B cell (primary cell): ENCODE measurements at regions not wholly inside any gene's neighbourhood (a gene's known extent, or its start where the extent isn't known, plus 50 kb on each side); places are given as distances from the start of the nearest gene placed in this dataset.

Experiments
- ATAC-seq: fragments of 200-7000 bp; cut with Tn5 transposase; one replicate; pipeline ENCODE4 v1.10.0; 2021; ENCODE audit warnings: low read depth, mild to moderate bottlenecking, moderate number of reproducible peaks, moderate library complexity
- CTCF ChIA-PET: fragments of 350-600 bp; sonication (Branson Sonifier 250); formaldehyde crosslinking; loops from one replicate; lab custom pipeline; 2021; ENCODE audit warnings: antibody characterized with exemption, inconsistent platforms; lab: Charles Lee
- POLR2A ChIA-PET: fragments of 350-600 bp; sonication (Branson Sonifier 250); formaldehyde crosslinking; loops from one replicate; lab custom pipeline; 2021; ENCODE audit warnings: antibody characterized with exemption; lab: Charles Lee
- DNase-seq: peaks from one replicate; pipeline ENCODE4 v3.0.0; 2013
- H2AFZ ChIP-seq: 2 replicates; pipeline ENCODE4 v1.6.1; 2012; ENCODE audit warnings: mild to moderate bottlenecking, low read depth, low read length; ENCODE audit not compliant: insufficient read depth, poor library complexity, severe bottlenecking
- H3K27ac ChIP-seq, 2 donors: 1 replicate in 1 of 2; 2 replicates in 1 of 2; pipeline ENCODE4 v1.5.1; 2012 to 2013; ENCODE audit warnings: low read length in 2 of 2, mild to moderate bottlenecking in 2 of 2, moderate library complexity in 1 of 2
- H3K27me3 ChIP-seq, 4 experiments: fragments of 200-600 bp in 1 of 4; sonication (generic) in 1 of 4; replicated peaks in 1 of 4; 1 replicate in 2 of 4; 2 replicates in 2 of 4; pipeline versions ENCODE4 v1.6.1 to v1.7.0; 2013 to 2016; ENCODE audit warnings: low read length in 3 of 4, mild to moderate bottlenecking in 2 of 4, mixed read lengths in 1 of 4, moderate library complexity in 1 of 4; ENCODE audit not compliant: insufficient read depth in 4 of 4, control insufficient read depth in 3 of 4; ENCODE audit errors: control extremely low read depth in 1 of 4
- H3K36me3 ChIP-seq, 2 experiments: replicated peaks in 1 of 2; 1 replicate in 1 of 2; 2 replicates in 1 of 2; pipeline versions ENCODE4 v1.6.1 to v1.7.1; 2013; ENCODE audit warnings: low read length in 1 of 2; ENCODE audit not compliant: insufficient read depth in 2 of 2, control insufficient read depth in 1 of 2; ENCODE audit errors: control extremely low read depth in 1 of 2, extremely low read depth in 1 of 2
- H3K4me1 ChIP-seq, 2 donors: fragments of 200-600 bp in 1 of 2; sonication (generic) in 1 of 2; 1 replicate in 1 of 2; 2 replicates in 1 of 2; pipeline versions ENCODE4 v1.5.1 to v1.6.1; 2013 to 2017; ENCODE audit warnings: low read length in 2 of 2; ENCODE audit not compliant: control insufficient read depth in 2 of 2, insufficient read depth in 2 of 2
- H3K4me2 ChIP-seq: replicated peaks from 2 replicates; pipeline ENCODE3; 2012; ENCODE audit warnings: mild to moderate bottlenecking, low read depth, low read length; ENCODE audit not compliant: poor library complexity, severe bottlenecking
- H3K4me3 ChIP-seq, 5 experiments: fragments of 200-600 bp in 1 of 5; sonication (generic) in 1 of 5; 1 replicate in 3 of 5; 2 replicates in 2 of 5; pipeline versions ENCODE4 v1.5.1 to v1.7.0; 2011 to 2016; ENCODE audit warnings: low read length in 4 of 5, mild to moderate bottlenecking in 4 of 5, low read depth in 2 of 5, control low read depth in 1 of 5, moderate library complexity in 1 of 5; ENCODE audit not compliant: insufficient read depth in 1 of 5; ENCODE audit errors: control extremely low read depth in 1 of 5, extremely low read depth in 1 of 5
- H3K79me2 ChIP-seq: fragments of 200-600 bp; sonication (generic); one replicate; pipeline ENCODE4 v1.6.0; 2016; ENCODE audit warnings: low read length; ENCODE audit not compliant: control insufficient read depth, insufficient read depth
- H3K9ac ChIP-seq: fragments of 200-600 bp; sonication (generic); 2 replicates; pipeline ENCODE4 v1.6.1; 2017; ENCODE audit warnings: mild to moderate bottlenecking, low read length, moderate library complexity
- H3K9me3 ChIP-seq, 3 donors: one replicate each; pipeline versions ENCODE4 v1.6.1 to v1.7.1; 2013; ENCODE audit warnings: low read length in 2 of 3; ENCODE audit not compliant: control insufficient read depth in 2 of 3, insufficient read depth in 1 of 3; ENCODE audit errors: control extremely low read depth in 1 of 3
- H4K20me1 ChIP-seq: 2 replicates; pipeline ENCODE4 v1.6.0; 2012; ENCODE audit warnings: mild to moderate bottlenecking, low read length; ENCODE audit not compliant: insufficient read depth, control insufficient read depth, poor library complexity, severe bottlenecking
- H3K27ac Mint-ChIP-seq: one replicate; pipeline ENCODE4 v1.8.0; 2021; ENCODE audit warnings: mixed read lengths
- H3K27me3 Mint-ChIP-seq: one replicate; pipeline ENCODE4 v1.8.0; 2021; ENCODE audit warnings: mixed read lengths
- H3K4me1 Mint-ChIP-seq: one replicate; pipeline ENCODE4 v1.8.0; 2021; ENCODE audit warnings: mixed read lengths
- H3K4me3 Mint-ChIP-seq: one replicate; pipeline ENCODE4 v1.8.0; 2021; ENCODE audit warnings: mixed read lengths
- H3K9me3 Mint-ChIP-seq: one replicate; pipeline ENCODE4 v1.8.0; 2022; ENCODE audit warnings: mixed read lengths; ENCODE audit not compliant: insufficient read depth
- CTCF ChIP-seq: fragments of 200-600 bp; IDR thresholded peaks from one replicate; pipeline ENCODE4 v1.8.0; 2022; ENCODE audit warnings: antibody characterized with exemption, mild to moderate bottlenecking
- EZH2 ChIP-seq: IDR thresholded peaks from 2 replicates; pipeline ENCODE4 v1.6.1; 2012; ENCODE audit warnings: borderline replicate concordance, low read depth, mild to moderate bottlenecking, moderate library complexity, low read length; ENCODE audit not compliant: insufficient read depth, poor library complexity, severe bottlenecking
- WGBS: methylation state at CpG from one replicate; pipeline ENCODE4 v1.1.5; 2013; ENCODE audit warnings: missing lambda C conversion rate; ENCODE audit not compliant: insufficient coverage; 5-methylcytosine and 5-hydroxymethylcytosine counted together
- intact Hi-C: fragments of 100-400 bp; cut with micrococcal nuclease; formaldehyde crosslinking; loops from one replicate; pipeline ENCODE4 v1.10.0; 2022

GRCh38 chr18:41561961-41562360 is 393.1 kb upstream of the PIK3C3 start:
- POLR2A ChIA-PET: no interaction called here
- 86% methylated on average over 1 of the region's 2 CpGs for WGBS
- Histone ChIP-seq H3K4me3 (no peak overlapping the region), H3K9me3 (peaks cover 0 to 3% (median 0%) of the 10 kb centered on the region in 3 donors), H2AFZ (no peak overlapping the region), H3K79me2 (no peaks in the 10 kb centered on the region), H3K27me3 (no peaks in the 10 kb centered on the region), H3K4me1 (no peaks in the 10 kb centered on the region), H3K27ac (no peak overlapping the region), H3K9ac (no peak overlapping the region), H3K36me3 (no peaks in the 10 kb centered on the region), H4K20me1 (no peaks in the 10 kb centered on the region), H3K4me2 (no peak overlapping the region)
- H3K27ac Mint-ChIP-seq: no peak overlapping the region
- no peak overlapping the region for H3K4me3 Mint-ChIP-seq
- H3K4me1 Mint-ChIP-seq: no peaks in the 10 kb centered on the region
- intact Hi-C loops: no loop called here
- CTCF ChIA-PET: no interaction called here
- DNase-seq (no peak), ATAC-seq (no peak)
- TF ChIP-seq EZH2 (no peak), CTCF (no peak)
- H3K27me3 Mint-ChIP-seq: no peaks in the 10 kb centered on the region
- no peaks in the 10 kb centered on the region for H3K9me3 Mint-ChIP-seq

GRCh38 chr18:41558715-41559114 is 396.3 kb upstream of the PIK3C3 start:
- Histone ChIP-seq H3K9me3 (peaks cover 0 to 3% (median 0%) of the 10 kb centered on the region in 3 donors), H3K27ac (no peak overlapping the region), H3K36me3 (no peaks in the 10 kb centered on the region), H3K4me1 (no peaks in the 10 kb centered on the region), H3K79me2 (no peaks in the 10 kb centered on the region), H3K4me2 (no peak overlapping the region), H3K4me3 (no peak overlapping the region), H2AFZ (no peak overlapping the region), H4K20me1 (no peaks in the 10 kb centered on the region), H3K27me3 (no peaks in the 10 kb centered on the region), H3K9ac (no peak overlapping the region)
- ATAC-seq (no peak), DNase-seq (no peak)
- H3K27me3 Mint-ChIP-seq: no peaks in the 10 kb centered on the region
- ChIA-PET POLR2A (no interaction called here), CTCF (no interaction called here)
- WGBS: 60% methylated on average over 1 of the region's 1 CpG
- H3K4me3 Mint-ChIP-seq: no peak overlapping the region
- H3K9me3 Mint-ChIP-seq: no peaks in the 10 kb centered on the region
- TF ChIP-seq CTCF (no peak), EZH2 (no peak)
- no peak overlapping the region for H3K27ac Mint-ChIP-seq
- H3K4me1 Mint-ChIP-seq: no peaks in the 10 kb centered on the region
- intact Hi-C loops: no loop called here
